ENCODE measurements at regions not wholly inside any gene's neighbourhood (a gene's known extent, or its start where the extent isn't known, plus 50 kb on each side); places are given as distances from the start of the nearest gene placed in this dataset.

DNA sequence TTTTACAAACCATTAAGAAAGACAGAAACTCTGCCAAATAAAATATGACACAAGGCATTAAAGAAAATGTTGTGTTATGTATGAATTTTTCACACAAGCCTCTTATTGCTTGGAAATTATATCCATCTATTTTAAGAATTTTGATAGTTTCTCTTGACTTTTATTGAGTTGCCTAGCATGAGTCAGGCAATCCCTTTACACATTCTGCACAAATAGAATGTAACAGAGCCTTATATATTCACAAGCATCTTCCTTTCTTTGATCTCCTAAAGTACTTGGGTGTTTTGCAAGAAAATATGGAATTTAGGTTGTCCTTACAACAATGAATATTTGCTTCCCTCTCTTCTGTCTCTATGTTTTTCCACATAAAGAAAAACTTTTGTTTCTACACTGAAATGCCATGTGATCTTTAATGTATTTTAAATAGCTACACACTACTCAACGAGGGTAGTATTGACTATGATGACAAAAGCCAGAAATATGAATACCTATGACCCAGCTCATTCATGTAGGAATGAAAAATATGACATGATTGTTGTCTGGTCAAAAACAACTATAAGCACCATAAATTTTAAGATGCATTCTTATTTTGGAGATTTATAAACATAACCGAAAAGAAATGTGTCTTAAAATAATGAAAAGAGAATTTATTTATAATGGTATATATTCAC, 398.8 kb downstream of the GUCY1A2 start (continued):
- no peak for TF ChIP-seq SRF (IDR thresholded peaks at IDR 0.05; ENCODE audit: low read depth)
- TF ChIP-seq CEBPB (IDR thresholded peaks at IDR 0.05; ENCODE audit: low read depth): no peak
- no peak for TF ChIP-seq YY1 (IDR thresholded peaks at IDR 0.05; ENCODE audit: extremely low read depth, insufficient replicate concordance, low read depth, low read length)
- no peak for TF ChIP-seq FOSL1 (IDR thresholded peaks at IDR 0.05; ENCODE audit: low read depth)
- TF ChIP-seq, protein P1, sequence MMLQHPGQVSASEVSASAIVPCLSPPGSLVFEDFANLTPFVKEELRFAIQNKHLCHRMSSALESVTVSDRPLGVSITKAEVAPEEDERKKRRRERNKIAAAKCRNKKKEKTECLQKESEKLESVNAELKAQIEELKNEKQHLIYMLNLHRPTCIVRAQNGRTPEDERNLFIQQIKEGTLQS (IDR thresholded peaks at IDR 0.05): no peak
- TF ChIP-seq SIN3A (IDR thresholded peaks at IDR 0.05; ENCODE audit: low read depth): no peak
- no peak for TF ChIP-seq SP1 (IDR thresholded peaks at IDR 0.05; ENCODE audit: low read depth)
- no peak for TF ChIP-seq TCF7L2 (IDR thresholded peaks at IDR 0.05; ENCODE audit: borderline replicate concordance, extremely low read depth, insufficient read depth, insufficient read length)
- no peak for TF ChIP-seq ZFX (IDR thresholded peaks at IDR 0.05)
- TF ChIP-seq RAD21 (IDR thresholded peaks at IDR 0.05; ENCODE audit: low read depth): no peak
- no peak for TF ChIP-seq POLR2A (IDR thresholded peaks at IDR 0.05; ENCODE audit: borderline replicate concordance, extremely low read depth, insufficient read depth, insufficient read length)
- TF ChIP-seq ZNF274 (IDR thresholded peaks at IDR 0.05; ENCODE audit: low read depth, low read length): no peak

DNA sequence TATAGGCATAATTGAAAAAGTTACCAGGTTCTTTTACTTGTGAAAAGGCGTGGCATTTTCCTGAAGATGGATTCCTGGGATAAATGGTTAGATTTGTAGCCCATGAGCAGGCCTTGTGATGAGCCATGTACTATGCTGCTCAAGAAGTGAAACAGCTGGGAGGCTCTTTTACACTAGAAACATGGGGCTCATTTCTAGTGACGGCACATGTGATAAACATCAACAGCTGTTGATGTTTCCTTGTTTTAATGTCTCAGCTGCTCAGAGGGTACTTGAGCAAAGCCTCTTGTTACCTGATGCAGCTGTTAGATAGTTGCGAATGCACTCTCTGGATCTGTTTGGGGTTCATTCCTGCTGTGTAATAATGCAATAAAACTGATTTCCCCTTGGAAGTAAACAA, 396.8 kb downstream of the GUCY1A2 start:
- H3K4me1 ChIP-seq (ENCODE audit: control insufficient read depth in 1 of 2, insufficient read depth in 2 of 2, low read length in 2 of 2): no peaks in the 10 kb centered on the region
- TF ChIP-seq ZNF274 (IDR thresholded peaks at IDR 0.05; ENCODE audit: low read depth, low read length) (no peak), JUND (IDR thresholded peaks at IDR 0.05) (no peak), CBX3 (IDR thresholded peaks at IDR 0.05; ENCODE audit: low read depth) (no peak), TCF7L2 (IDR thresholded peaks at IDR 0.05; ENCODE audit: borderline replicate concordance, extremely low read depth, insufficient read depth, insufficient read length) (no peak), SIN3A (IDR thresholded peaks at IDR 0.05; ENCODE audit: low read depth) (no peak), ZFX (IDR thresholded peaks at IDR 0.05) (no peak), POLR2A (IDR thresholded peaks at IDR 0.05; ENCODE audit: borderline replicate concordance, extremely low read depth, insufficient read depth, insufficient read length) (no peak), EZH2 (IDR thresholded peaks at IDR 0.05) (no peak)
- TF ChIP-seq, protein P1 (IDR thresholded peaks at IDR 0.05): no peak
- TF ChIP-seq, protein P2, sequence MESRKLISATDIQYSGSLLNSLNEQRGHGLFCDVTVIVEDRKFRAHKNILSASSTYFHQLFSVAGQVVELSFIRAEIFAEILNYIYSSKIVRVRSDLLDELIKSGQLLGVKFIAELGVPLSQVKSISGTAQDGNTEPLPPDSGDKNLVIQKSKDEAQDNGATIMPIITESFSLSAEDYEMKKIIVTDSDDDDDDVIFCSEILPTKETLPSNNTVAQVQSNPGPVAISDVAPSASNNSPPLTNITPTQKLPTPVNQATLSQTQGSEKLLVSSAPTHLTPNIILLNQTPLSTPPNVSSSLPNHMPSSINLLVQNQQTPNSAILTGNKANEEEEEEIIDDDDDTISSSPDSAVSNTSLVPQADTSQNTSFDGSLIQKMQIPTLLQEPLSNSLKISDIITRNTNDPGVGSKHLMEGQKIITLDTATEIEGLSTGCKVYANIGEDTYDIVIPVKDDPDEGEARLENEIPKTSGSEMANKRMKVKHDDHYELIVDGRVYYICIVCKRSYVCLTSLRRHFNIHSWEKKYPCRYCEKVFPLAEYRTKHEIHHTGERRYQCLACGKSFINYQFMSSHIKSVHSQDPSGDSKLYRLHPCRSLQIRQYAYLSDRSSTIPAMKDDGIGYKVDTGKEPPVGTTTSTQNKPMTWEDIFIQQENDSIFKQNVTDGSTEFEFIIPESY (IDR thresholded peaks at IDR 0.05; ENCODE audit: extremely low read depth, insufficient replicate concordance, low read length): no peak
- ChIA-PET RAD21 (ENCODE audit: low non-redundant PET in 1 of 2, low total read pairs in 2 of 2, uncharacterized antibody in 2 of 2, unreplicated experiment in 2 of 2) (no interaction called here), CTCF (no interaction called here), POLR2A (no interaction called here)
- no peak for DNase-seq (ENCODE audit: low read depth, low spot score)
- no TSS peak for BruUV-seq (replicated peaks)
- no peak for ATAC-seq
- no peaks in the 10 kb centered on the region for H3K9me3 ChIP-seq (ENCODE audit: control insufficient read depth in 1 of 2, insufficient read depth in 1 of 2, low read depth in 1 of 2, low read length in 2 of 2)
- H2AFZ ChIP-seq (ENCODE audit: low read depth, low read length, poor library complexity, severe bottlenecking): no peak overlapping the region
- no peak overlapping the region for H3K4me2 ChIP-seq (ENCODE audit: low read length)
- no peaks in the 10 kb centered on the region for H3K79me2 ChIP-seq (ENCODE audit: insufficient read depth, low read length)
- H4K20me1 ChIP-seq (ENCODE audit: insufficient read depth): no peaks in the 10 kb centered on the region
- H3K36me3 ChIP-seq (ENCODE audit: control insufficient read depth in 1 of 2, insufficient read depth in 2 of 2, low read length in 2 of 2): no peaks in the 10 kb centered on the region
- no peaks in the 10 kb centered on the region for H3K27me3 ChIP-seq (ENCODE audit: insufficient read depth, low read length)
- no peak overlapping the region for H3K27ac ChIP-seq (ENCODE audit: low read depth, low read length)
- no peaks in the 10 kb centered on the region for H3K9me2 ChIP-seq (ENCODE audit: insufficient read depth)
- H3K4me3 ChIP-seq (replicated peaks in 1 of 2; ENCODE audit: low read depth in 1 of 2, low read length in 2 of 2): no peak overlapping the region
- intact Hi-C loops (cut with micrococcal nuclease): no loop called here
- no peak overlapping the region for H3K9ac ChIP-seq (ENCODE audit: low read length)
